GM12892 (cell line): ENCODE measurements at regions not wholly inside any gene's neighbourhood (a gene's known extent, or its start where the extent isn't known, plus 50 kb on each side); places are given as distances from the start of the nearest gene placed in this dataset.

Experiments
- POLR2A ChIP-seq: IDR thresholded peaks from 2 replicates; pipeline ENCODE4 v1.6.1; 2011; ENCODE audit warnings: low read depth, low read length, control low read depth
- POLR2AphosphoS5 ChIP-seq: IDR thresholded peaks from 2 replicates; pipeline ENCODE4 v1.6.1; 2011; ENCODE audit warnings: low read depth, low read length, control low read depth
- TAF1 ChIP-seq: IDR thresholded peaks from 2 replicates; pipeline ENCODE4 v1.6.1; 2011; ENCODE audit warnings: low read depth, mild to moderate bottlenecking, control low read depth, low read length, borderline replicate concordance

DNA sequence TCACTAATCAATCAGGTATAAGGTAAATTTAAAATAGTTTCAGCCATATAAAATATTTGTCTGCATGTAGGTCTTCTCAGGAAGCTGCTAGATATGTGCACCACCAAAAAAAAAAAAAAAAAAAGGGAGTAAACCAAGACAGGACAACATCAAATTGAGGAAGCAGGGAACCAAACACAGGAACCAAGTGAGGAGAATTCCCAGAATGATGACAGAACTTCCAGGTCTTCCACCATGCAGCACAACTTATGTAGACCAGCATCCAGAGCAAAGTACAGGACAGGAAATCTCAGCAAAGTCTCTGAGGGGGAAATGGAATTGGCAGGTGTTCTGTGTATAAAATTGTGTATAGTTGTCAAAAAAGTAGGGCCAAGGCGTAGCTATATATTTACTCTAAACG lies 101.2 kb upstream of the CTSC start:
- TF ChIP-seq POLR2AphosphoS5 (no peak), POLR2A (no peak), TAF1 (no peak)
